GM10248 (cell line): ENCODE measurements at regions not wholly inside any gene's neighbourhood (a gene's known extent, or its start where the extent isn't known, plus 50 kb on each side); places are given as distances from the start of the nearest gene placed in this dataset.

ENCODE experiments used
- CTCF ChIA-PET: fragments of 300-600 bp; sonication (Branson Sonifier 250); formaldehyde crosslinking; extraction: SDS; loops from one replicate; lab custom pipeline; 2021; ENCODE audit warnings: antibody characterized with exemption; lab: Yijun Ruan, JAX
- POLR2A ChIA-PET: fragments of 350-650 bp; sonication (Branson Sonifier 250); formaldehyde crosslinking; extraction: SDS; loops from one replicate; lab custom pipeline; 2020; ENCODE audit warnings: antibody characterized with exemption; lab: Yijun Ruan, JAX
- DNase-seq: peaks from one replicate; pipeline ENCODE4 v3.0.0; 2012; ENCODE audit errors: extremely low spot score
- CTCF ChIP-seq: IDR thresholded peaks from 2 replicates; pipeline ENCODE4 v1.5.1; 2012; ENCODE audit warnings: mild to moderate bottlenecking, low read depth; ENCODE audit errors: extremely low read depth, missing control alignments, control extremely low read depth

GRCh38 chr21:33121715-33122475, 52.0 kb downstream of the OLIG1 start:
- POLR2A ChIA-PET: no interaction called here
- TF ChIP-seq CTCF: no peak
- CTCF ChIA-PET: interaction anchor here (1.0 to 1.3 kb wide), 2 partner anchors 75 to 183 kb away, joined by 3 read pairs; no protein-coding TSS in a partner anchor
- DNase-seq: no peak

DNA sequence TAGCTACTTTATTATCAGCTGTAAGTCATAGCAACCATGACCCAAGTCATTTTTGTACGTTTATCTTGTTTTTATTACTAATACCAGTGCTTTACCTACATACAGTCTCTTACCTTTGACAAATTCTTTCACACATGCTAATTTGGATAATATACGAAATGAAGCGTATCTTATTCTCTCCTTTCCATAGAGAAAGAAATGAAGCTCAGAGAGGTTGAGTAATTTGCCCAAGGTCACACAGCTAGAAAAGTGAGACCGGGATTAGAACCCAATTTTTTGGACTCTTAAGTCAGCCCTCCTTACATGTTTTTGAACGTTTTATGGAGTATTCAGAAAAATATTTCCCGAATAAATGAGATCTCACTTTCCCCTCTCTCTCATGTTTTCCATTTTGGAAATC, 52.6 kb downstream of the OLIG1 start:
- ChIA-PET CTCF (no interaction called here), POLR2A (no interaction called here)
- TF ChIP-seq CTCF: no peak
- DNase-seq: no peak

- POLR2A ChIA-PET: no interaction called here
- TF ChIP-seq CTCF: no peak
- no peak for DNase-seq
- CTCF ChIA-PET: interaction anchor here (1.4 kb wide), 1 partner anchor 183 kb away, joined by 4 read pairs; no protein-coding TSS in a partner anchor
These were observed 53.6 kb downstream of the OLIG1 start for GRCh38 chr21:33123374-33124123.

DNA sequence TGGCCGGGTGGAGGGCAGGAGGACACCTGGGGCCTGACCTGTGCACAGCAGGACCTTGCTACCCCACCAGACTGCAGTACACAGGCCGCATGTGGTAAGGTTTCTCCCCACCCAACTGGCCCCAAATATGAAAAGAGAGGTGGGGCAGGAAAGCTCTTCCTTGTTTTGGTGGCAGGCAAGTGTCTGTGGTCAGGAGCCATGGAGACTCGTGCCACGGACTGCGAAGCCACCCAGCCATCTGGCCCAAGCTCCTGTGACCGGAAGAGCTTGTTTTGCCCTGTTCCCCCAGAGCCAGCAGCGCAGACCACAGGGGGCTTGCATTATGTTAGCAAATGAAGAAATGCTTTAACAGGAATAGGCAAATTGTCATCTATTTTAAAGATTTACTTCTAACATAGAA, 54.9 kb downstream of the OLIG1 start:
- no peak for DNase-seq
- no peak for TF ChIP-seq CTCF
- CTCF ChIA-PET: interaction anchor here (0.7 to 3.5 kb wide), 9 partner anchors 9 to 292 kb away, joined by 3 to 21 read pairs (median 4); no protein-coding TSS in a partner anchor
- POLR2A ChIA-PET: no interaction called here

DNA sequence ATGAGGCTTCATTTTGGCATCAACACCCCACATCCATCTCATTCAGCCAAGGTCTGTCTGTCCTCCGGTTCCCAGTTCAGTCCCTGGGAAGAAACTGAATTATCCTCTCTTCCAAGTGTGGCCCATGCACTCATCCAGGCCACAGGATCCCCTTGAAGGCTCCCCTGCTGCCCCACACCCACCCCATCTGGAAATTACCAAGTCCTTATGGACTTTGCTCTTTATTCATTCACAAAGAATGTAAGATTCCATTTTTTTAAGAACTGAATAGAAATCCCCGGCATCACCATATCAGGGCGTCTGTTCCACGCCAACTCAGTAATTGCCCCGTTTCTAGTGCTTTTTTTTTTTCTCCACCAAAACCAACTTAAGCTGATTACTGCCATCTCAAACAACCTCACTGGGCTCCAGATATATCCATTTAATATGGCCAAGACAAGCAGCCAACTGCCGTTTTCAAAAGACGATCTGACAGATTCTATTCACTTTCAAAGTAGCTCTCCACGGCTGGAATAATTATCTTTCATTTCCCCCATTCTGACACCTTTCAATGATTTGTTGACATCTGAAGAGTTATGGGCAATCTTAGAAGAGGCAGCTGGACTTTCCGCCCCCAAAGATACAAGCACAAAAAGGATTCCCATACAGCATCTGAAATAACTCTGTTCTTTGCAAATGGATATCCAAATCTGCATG, 55.9 kb downstream of the OLIG1 start:
- DNase-seq: no peak
- ChIA-PET CTCF (interaction anchor here (0.7 to 3.5 kb wide), 12 partner anchors 8 to 293 kb away, joined by 3 to 25 read pairs (median 6); no protein-coding TSS in a partner anchor), POLR2A (no interaction called here)
- no peak for TF ChIP-seq CTCF

DNA sequence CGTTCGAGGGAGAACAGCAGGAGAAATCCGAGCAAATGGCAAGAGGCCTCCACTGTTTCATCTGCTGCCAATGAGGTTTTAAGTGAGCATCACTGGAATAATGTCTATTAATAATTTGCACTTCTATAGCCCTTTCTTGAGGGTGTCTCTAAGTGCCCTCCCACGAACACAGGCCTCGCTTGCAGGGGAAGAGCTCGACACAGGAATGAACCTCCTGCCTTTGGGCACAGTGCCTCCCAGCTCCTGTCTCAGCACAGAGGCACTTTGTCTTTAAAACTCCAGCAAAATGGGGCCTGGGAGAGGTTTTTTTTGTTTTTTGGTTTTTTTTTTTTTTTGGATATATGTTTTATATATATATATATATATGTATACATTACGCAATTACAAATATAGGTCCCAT, 56.6 kb downstream of the OLIG1 start:
- no peak for DNase-seq
- CTCF ChIA-PET: interaction anchor here (0.7 to 3.5 kb wide), 25 partner anchors 14 to 477 kb away, joined by 3 to 27 read pairs (median 4); no protein-coding TSS in a partner anchor
- POLR2A ChIA-PET: no interaction called here
- no peak for TF ChIP-seq CTCF
